HFFc6 (cell line): ENCODE measurements at regions not wholly inside any gene's neighbourhood (a gene's known extent, or its start where the extent isn't known, plus 50 kb on each side); places are given as distances from the start of the nearest gene placed in this dataset.

ENCODE experiments used
- DNase-seq: peaks from one replicate; pipeline ENCODE4 v3.0.0-alpha.2; 2018
- H3K27ac Mint-ChIP-seq: 2 replicates; pipeline ENCODE4 v1.8.0; 2020; ENCODE audit warnings: mild to moderate bottlenecking, mixed read lengths
- H3K27me3 Mint-ChIP-seq: 2 replicates; pipeline ENCODE4 v1.8.0; 2021; ENCODE audit warnings: mild to moderate bottlenecking, moderate library complexity, mixed read lengths; ENCODE audit not compliant: insufficient read depth
- H3K36me3 Mint-ChIP-seq: 2 replicates; pipeline ENCODE4 v1.8.0; 2021; ENCODE audit warnings: low read depth, mixed read lengths
- H3K4me1 Mint-ChIP-seq: 2 replicates; pipeline ENCODE4 v1.8.0; 2020; ENCODE audit warnings: low read depth, mixed read lengths
- H3K4me3 Mint-ChIP-seq: 2 replicates; pipeline ENCODE4 v1.8.0; 2020; ENCODE audit warnings: mild to moderate bottlenecking, moderate library complexity, mixed read lengths
- H3K9me3 Mint-ChIP-seq: 2 replicates; pipeline ENCODE4 v1.8.0; 2020; ENCODE audit warnings: mild to moderate bottlenecking, mixed read lengths
- TF ChIP-seq, protein P1 (sequence below): fragments of 200-600 bp; sonication (generic); IDR thresholded peaks from 2 replicates; pipeline ENCODE4 v1.5.0; 2021; ENCODE audit warnings: antibody characterized with exemption, mild to moderate bottlenecking

DNA sequence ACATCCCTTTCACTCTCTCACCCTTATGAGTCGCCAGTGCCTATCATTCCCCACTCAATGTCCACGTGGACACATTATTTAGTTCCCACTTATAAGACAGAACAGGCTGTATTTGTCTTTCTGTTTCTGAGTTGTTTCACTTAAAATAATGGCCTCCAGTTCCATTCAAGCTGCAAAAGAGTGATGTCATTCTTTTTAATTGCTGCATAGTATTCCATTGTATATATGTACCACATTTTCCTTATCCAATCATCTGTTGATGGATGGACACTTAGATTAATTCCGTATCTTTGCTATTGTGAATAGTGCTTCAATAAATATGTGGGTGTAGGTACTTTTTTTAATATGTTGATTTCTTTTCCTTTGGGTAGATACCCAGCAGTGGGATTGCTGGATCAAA lies 79.1 kb downstream of the ZNF365 start:
- H3K9me3 Mint-ChIP-seq, result no peaks in the 10 kb centered on the region
- no peaks in the 10 kb centered on the region for H3K36me3 Mint-ChIP-seq
- no peaks in the 10 kb centered on the region for H3K27me3 Mint-ChIP-seq
- peaks cover 40% of the 10 kb centered on the region for H3K4me1 Mint-ChIP-seq
- no peak overlapping the region for H3K4me3 Mint-ChIP-seq
- DNase-seq, result no peak
- TF ChIP-seq, protein P1, sequence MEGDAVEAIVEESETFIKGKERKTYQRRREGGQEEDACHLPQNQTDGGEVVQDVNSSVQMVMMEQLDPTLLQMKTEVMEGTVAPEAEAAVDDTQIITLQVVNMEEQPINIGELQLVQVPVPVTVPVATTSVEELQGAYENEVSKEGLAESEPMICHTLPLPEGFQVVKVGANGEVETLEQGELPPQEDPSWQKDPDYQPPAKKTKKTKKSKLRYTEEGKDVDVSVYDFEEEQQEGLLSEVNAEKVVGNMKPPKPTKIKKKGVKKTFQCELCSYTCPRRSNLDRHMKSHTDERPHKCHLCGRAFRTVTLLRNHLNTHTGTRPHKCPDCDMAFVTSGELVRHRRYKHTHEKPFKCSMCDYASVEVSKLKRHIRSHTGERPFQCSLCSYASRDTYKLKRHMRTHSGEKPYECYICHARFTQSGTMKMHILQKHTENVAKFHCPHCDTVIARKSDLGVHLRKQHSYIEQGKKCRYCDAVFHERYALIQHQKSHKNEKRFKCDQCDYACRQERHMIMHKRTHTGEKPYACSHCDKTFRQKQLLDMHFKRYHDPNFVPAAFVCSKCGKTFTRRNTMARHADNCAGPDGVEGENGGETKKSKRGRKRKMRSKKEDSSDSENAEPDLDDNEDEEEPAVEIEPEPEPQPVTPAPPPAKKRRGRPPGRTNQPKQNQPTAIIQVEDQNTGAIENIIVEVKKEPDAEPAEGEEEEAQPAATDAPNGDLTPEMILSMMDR, result no peak
- no peak overlapping the region for H3K27ac Mint-ChIP-seq

DNA sequence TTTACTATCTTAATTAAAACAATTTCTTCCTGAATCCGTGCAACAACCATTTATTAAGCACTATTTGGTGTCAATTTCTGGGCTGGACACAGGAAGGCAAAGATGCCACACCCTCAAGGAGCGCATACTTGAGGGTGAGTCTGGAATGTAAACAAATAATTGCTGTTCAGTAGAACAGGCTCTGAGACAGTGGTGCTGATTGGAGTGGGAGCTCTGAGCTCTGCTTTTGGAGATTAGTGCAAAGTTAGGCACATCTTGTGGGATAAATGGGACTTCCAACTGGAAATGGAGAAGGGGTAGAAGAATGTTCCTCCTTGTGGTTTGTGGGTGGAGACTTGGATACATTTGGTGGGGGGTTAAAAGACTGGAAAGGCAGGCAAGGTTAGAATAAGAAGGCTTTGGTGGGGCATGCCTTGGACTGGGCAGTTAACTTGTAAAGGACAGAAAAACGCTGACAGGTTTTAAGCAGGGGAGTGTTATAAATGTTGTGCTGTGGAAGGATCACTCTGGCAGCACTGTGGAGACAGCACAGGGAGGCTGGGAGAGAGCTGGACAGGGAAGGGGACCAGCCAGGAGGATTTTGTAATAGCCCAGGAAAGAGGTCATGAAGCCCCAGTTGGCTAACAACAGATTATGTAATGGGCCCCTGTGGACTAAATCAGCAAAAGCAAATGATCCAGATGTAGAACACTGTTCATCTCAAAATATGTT lies 80.7 kb downstream of the ZNF365 start:
- DNase-seq, result peak; percentile 59
- Mint-ChIP-seq H3K4me3 (peak overlapping the region; percentile 71), H3K27ac (peak overlapping the region; percentile 73), H3K36me3 (no peaks in the 10 kb centered on the region), H3K27me3 (no peaks in the 10 kb centered on the region), H3K4me1 (peaks cover 52% of the 10 kb centered on the region), H3K9me3 (no peaks in the 10 kb centered on the region)
- TF ChIP-seq, protein P1, result no peak

DNA sequence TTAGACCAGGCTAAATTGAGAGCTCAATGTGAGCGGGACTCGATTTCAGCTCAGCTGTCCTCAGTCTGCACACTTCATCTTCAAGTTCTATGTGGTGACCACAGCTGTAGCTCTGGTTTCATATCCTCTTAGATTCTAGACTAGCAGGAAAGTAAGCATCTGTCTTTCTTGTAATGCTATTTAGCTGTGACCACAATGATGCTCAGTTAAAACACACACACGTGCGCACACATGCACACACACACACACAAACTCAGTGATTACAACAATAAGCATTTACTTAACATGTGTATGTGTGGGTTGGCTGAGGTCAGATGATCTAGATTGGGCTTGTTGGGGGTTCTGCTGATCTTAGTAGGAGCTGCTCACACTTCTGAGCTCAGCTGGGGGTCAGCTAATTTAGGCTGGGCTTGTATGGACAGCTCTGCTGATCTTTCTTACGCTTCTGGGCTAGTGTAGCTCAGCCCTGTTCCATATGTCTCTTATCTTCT lies 82.5 kb downstream of the ZNF365 start:
- H3K4me1 Mint-ChIP-seq, result peaks cover 42% of the 10 kb centered on the region
- H3K27ac Mint-ChIP-seq, result no peak overlapping the region
- H3K9me3 Mint-ChIP-seq, result no peaks in the 10 kb centered on the region
- H3K4me3 Mint-ChIP-seq, result no peak overlapping the region; the same call in 1 of the 2 replicates
- DNase-seq, result peak; percentile 5
- H3K36me3 Mint-ChIP-seq, result no peaks in the 10 kb centered on the region
- no peaks in the 10 kb centered on the region for H3K27me3 Mint-ChIP-seq
- TF ChIP-seq, protein P1, result no peak

DNA sequence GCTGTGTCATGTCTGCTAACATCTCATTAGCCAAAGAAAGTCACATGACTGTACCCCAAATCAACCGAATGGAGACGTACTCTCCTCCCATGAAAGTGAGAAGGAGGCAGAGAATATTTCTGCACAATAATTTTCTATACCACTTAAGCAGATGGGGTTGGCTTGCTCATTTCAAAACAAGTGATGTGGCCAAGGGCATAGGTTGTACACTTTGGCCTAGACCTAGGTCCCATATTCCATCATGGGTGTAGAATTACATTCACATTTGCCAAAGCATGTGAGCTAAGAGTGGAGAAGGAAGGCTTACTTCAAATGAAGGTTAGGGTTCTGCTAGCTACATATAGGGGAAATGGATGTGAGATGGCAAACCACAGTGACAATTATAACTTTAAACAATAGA lies 83.0 kb downstream of the ZNF365 start:
- Mint-ChIP-seq H3K36me3 (no peaks in the 10 kb centered on the region), H3K27me3 (no peaks in the 10 kb centered on the region), H3K4me1 (peaks cover 39% of the 10 kb centered on the region), H3K9me3 (no peaks in the 10 kb centered on the region), H3K4me3 (no peak overlapping the region), H3K27ac (no peak overlapping the region)
- TF ChIP-seq, protein P1, result no peak
- no peak for DNase-seq

DNA sequence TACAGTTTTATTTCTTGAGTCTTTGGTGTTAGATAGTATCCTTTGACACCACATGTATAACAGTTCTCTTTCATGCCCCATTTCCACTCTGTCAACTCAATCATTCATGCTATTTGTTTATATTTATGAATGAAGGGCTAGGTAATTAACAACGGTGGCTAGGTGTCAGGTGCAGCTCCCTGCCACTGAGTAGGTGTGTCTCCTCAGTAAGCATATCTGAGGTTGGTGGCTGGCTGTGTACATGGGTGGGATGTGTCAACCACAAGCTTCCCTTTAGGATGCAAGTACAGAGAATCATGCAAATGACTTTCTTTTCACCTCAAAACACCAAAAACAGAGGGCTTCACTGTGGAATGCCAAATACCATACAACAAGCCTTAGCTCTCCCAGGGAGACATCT lies 83.4 kb downstream of the ZNF365 start:
- Mint-ChIP-seq H3K9me3 (no peaks in the 10 kb centered on the region), H3K36me3 (no peaks in the 10 kb centered on the region), H3K27ac (no peak overlapping the region), H3K4me1 (peaks cover 39% of the 10 kb centered on the region), H3K4me3 (no peak overlapping the region), H3K27me3 (no peaks in the 10 kb centered on the region)
- TF ChIP-seq, protein P1, result no peak
- no peak for DNase-seq
